ENCODE measurements at regions not wholly inside any gene's neighbourhood (a gene's known extent, or its start where the extent isn't known, plus 50 kb on each side); places are given as distances from the start of the nearest gene placed in this dataset.

GRCh38 chr4:138899999-138900398, 115.6 kb upstream of the NOCT start:
- no peak overlapping the region for H3K4me3 ChIP-seq (ENCODE audit: control insufficient read depth, low read depth, low read length)
- no peak for DNase-seq (ENCODE audit: low read depth)
- TF ChIP-seq CTCF (IDR thresholded peaks at IDR 0.05; ENCODE audit: control insufficient read depth, insufficient read depth, low read depth, low read length, missing control alignments), result no peak

DNA sequence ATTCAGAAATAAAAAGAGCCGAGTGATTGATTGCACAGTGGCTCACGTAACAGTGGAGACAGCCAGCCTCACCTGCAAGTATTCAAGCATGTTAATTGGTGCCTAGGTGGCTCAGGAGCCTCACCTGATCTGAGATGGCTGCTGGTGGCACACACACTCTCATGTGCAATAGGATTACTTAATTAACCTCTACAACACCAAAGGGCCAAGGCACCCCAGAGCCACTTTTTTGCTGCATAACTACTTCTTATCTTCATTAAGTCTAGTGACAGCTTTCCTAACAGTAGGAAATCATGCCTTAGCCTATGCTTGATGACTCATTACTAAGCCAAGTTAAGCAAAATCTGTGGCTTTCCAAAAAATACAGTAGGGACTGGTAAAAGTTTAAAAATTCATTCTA, 117.3 kb upstream of the NOCT start:
- no peak overlapping the region for H3K4me3 ChIP-seq (ENCODE audit: control insufficient read depth, low read depth, low read length)
- no peak for TF ChIP-seq CTCF (IDR thresholded peaks at IDR 0.05; ENCODE audit: control insufficient read depth, insufficient read depth, low read depth, low read length, missing control alignments)
- no peak for DNase-seq (ENCODE audit: low read depth)

DNA sequence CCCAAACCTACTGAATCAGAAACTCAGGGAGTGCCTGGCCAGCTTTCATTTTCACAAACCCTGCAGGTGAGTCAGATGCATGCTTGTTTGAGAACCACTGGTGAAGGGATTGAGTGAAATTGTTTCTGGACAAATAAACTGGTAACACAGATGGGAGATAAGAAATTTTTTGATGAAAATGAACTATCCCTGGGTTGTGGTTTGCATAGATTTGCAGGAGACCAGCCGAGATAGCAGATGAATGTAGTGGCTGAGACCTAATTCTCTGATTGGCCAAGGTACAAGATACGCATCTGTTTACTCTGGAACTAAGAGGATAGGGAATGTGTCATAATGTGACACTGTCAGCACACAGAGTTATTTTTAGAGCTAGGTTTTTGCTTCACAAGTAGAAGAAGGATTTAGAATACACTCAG, 117.8 kb upstream of the NOCT start:
- no peak for TF ChIP-seq CTCF (IDR thresholded peaks at IDR 0.05; ENCODE audit: control insufficient read depth, insufficient read depth, low read depth, low read length, missing control alignments)
- no peak overlapping the region for H3K4me3 ChIP-seq (ENCODE audit: control insufficient read depth, low read depth, low read length)
- DNase-seq (ENCODE audit: low read depth), result peak; percentile 82

- no peak for DNase-seq (ENCODE audit: low read depth)
- no peak for TF ChIP-seq CTCF (IDR thresholded peaks at IDR 0.05; ENCODE audit: control insufficient read depth, insufficient read depth, low read depth, low read length, missing control alignments)
- no peak overlapping the region for H3K4me3 ChIP-seq (ENCODE audit: control insufficient read depth, low read depth, low read length)
Measured at GRCh38 chr4:138894709-138895108, 120.9 kb upstream of the NOCT start.

DNA sequence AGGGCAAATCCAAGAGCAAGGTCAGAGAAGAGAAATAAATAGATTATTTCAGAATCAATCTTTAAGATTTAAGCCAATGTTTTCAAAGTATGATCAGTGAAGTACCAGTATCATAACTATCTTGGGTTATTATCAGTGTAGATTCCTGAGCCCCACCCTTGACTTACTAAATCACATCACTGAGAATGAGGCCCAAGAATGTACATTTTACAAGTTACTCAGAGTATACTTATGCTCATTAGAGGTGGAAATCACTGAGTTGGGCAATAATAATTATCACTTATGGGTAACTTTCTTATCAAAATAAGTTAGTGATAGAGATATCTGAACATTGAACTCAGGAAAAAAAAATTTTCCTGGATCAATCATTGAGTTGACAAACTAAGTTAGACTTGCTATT, 121.6 kb upstream of the NOCT start:
- no peak for TF ChIP-seq CTCF (IDR thresholded peaks at IDR 0.05; ENCODE audit: control insufficient read depth, insufficient read depth, low read depth, low read length, missing control alignments)
- no peak overlapping the region for H3K4me3 ChIP-seq (ENCODE audit: control insufficient read depth, low read depth, low read length)

GRCh38 chr4:138892483-138893407, 122.8 kb upstream of the NOCT start:
- no peak overlapping the region for H3K4me3 ChIP-seq (ENCODE audit: control insufficient read depth, low read depth, low read length)
- no peak for DNase-seq (ENCODE audit: low read depth)

More for the DNA sequence above, 121.6 kb upstream of the NOCT start:
- no peak for DNase-seq (ENCODE audit: low read depth)

More at GRCh38 chr4:138892483-138893407, 122.8 kb upstream of the NOCT start:
- no peak for TF ChIP-seq CTCF (IDR thresholded peaks at IDR 0.05; ENCODE audit: control insufficient read depth, insufficient read depth, low read depth, low read length, missing control alignments)

Data from AG09309 (cell line).